ENCODE measurements at regions not wholly inside any gene's neighbourhood (a gene's known extent, or its start where the extent isn't known, plus 50 kb on each side); places are given as distances from the start of the nearest gene placed in this dataset.

- Histone ChIP-seq H3K9me3 (no peaks in the 10 kb centered on the region), H3K27ac (no peak overlapping the region)
- intact Hi-C loops (cut with DNase I) = no loop called here
Observed at GRCh38 chr1:221837896-221838295, 96.0 kb upstream of the DUSP10 start.

GRCh38 chr1:221834698-221835513 lies 93.0 kb upstream of the DUSP10 start:
- Histone ChIP-seq H3K9me3 (no peaks in the 10 kb centered on the region), H3K27me3 (no peaks in the 10 kb centered on the region), H3K4me1 (no peaks in the 10 kb centered on the region), H3K36me3 (no peaks in the 10 kb centered on the region), H3K4me3 (no peak overlapping the region), H3K27ac (no peak overlapping the region), H3K9ac (ENCODE audit: low read depth in 2 of 2, low read length in 2 of 2) (no peak overlapping the region)
- TF ChIP-seq CTCF (IDR thresholded peaks at IDR 0.05) = no peak
- DNase-seq = no peak
- intact Hi-C loops (cut with DNase I) = no loop called here

More at GRCh38 chr1:221837896-221838295, 96.0 kb upstream of the DUSP10 start:
- no peak overlapping the region for H3K9ac ChIP-seq (ENCODE audit: low read depth in 2 of 2, low read length in 2 of 2)
- no peak for DNase-seq
- no peak overlapping the region for H3K4me3 ChIP-seq
- no peaks in the 10 kb centered on the region for H3K27me3 ChIP-seq
- TF ChIP-seq CTCF (IDR thresholded peaks at IDR 0.05) = no peak
- H3K36me3 ChIP-seq = no peaks in the 10 kb centered on the region
- H3K4me1 ChIP-seq = no peaks in the 10 kb centered on the region

- H3K27me3 ChIP-seq = no peaks in the 10 kb centered on the region
- H3K9me3 ChIP-seq = no peaks in the 10 kb centered on the region
- H3K27ac ChIP-seq = no peak overlapping the region
- DNase-seq = no peak
- intact Hi-C loops (cut with DNase I) = no loop called here
- TF ChIP-seq CTCF (IDR thresholded peaks at IDR 0.05) = no peak
- no peak overlapping the region for H3K4me3 ChIP-seq
- H3K4me1 ChIP-seq = no peaks in the 10 kb centered on the region
- no peaks in the 10 kb centered on the region for H3K36me3 ChIP-seq
- no peak overlapping the region for H3K9ac ChIP-seq (ENCODE audit: low read depth in 2 of 2, low read length in 2 of 2)
Observed at GRCh38 chr1:221832617-221833016, 90.7 kb upstream of the DUSP10 start.

GRCh38 chr1:221832151-221832550 lies 90.3 kb upstream of the DUSP10 start:
- Histone ChIP-seq H3K27ac (no peak overlapping the region), H3K4me3 (no peak overlapping the region)
- intact Hi-C loops (cut with DNase I) = no loop called here

GRCh38 chr1:221829327-221830015 lies 87.6 kb upstream of the DUSP10 start:
- H3K4me1 ChIP-seq = no peaks in the 10 kb centered on the region
- no peak overlapping the region for H3K4me3 ChIP-seq
- no peak overlapping the region for H3K9ac ChIP-seq (ENCODE audit: low read depth in 2 of 2, low read length in 2 of 2)
- H3K27ac ChIP-seq = no peak overlapping the region
- H3K9me3 ChIP-seq = no peaks in the 10 kb centered on the region
- no peaks in the 10 kb centered on the region for H3K27me3 ChIP-seq
- intact Hi-C loops (cut with DNase I) = no loop called here
- no peaks in the 10 kb centered on the region for H3K36me3 ChIP-seq
- no peak for TF ChIP-seq CTCF (IDR thresholded peaks at IDR 0.05)
- no peak for DNase-seq

More at GRCh38 chr1:221832151-221832550, 90.3 kb upstream of the DUSP10 start:
- no peak for DNase-seq
- Histone ChIP-seq H3K36me3 (no peaks in the 10 kb centered on the region), H3K4me1 (no peaks in the 10 kb centered on the region), H3K9ac (ENCODE audit: low read depth in 2 of 2, low read length in 2 of 2) (no peak overlapping the region), H3K27me3 (no peaks in the 10 kb centered on the region), H3K9me3 (no peaks in the 10 kb centered on the region)
- no peak for TF ChIP-seq CTCF (IDR thresholded peaks at IDR 0.05)
